ENCODE measurements at regions not wholly inside any gene's neighbourhood (a gene's known extent, or its start where the extent isn't known, plus 50 kb on each side); places are given as distances from the start of the nearest gene placed in this dataset.

GRCh38 chr3:72397586-72397985, 450.7 kb downstream of the SHQ1 start:
- peaks cover 0 to 2% of the 10 kb centered on the region in 2 experiments; a peak in 1 of 4 replicates for H3K4me1 ChIP-seq (ENCODE audit: control insufficient read depth in 1 of 2, insufficient read depth in 2 of 2, low read depth in 1 of 2, low read length in 1 of 2)
- H3K4me2 ChIP-seq, result no peak overlapping the region
- no peaks in the 10 kb centered on the region for H3K9me3 ChIP-seq
- H3K9me2 ChIP-seq, result no peaks in the 10 kb centered on the region
- peaks cover 88% of the 10 kb centered on the region for H4K20me1 ChIP-seq (ENCODE audit: insufficient read depth)
- no peak overlapping the region for H2AFZ ChIP-seq (ENCODE audit: low read depth)
- H3K27ac ChIP-seq (ENCODE audit: low read depth in 2 of 2, low read length in 1 of 2), result no peak overlapping the region
- no peak overlapping the region for H3K4me3 ChIP-seq (ENCODE audit: low read depth in 2 of 2, low read length in 1 of 2)
- WGBS (ENCODE audit: low lambda C conversion rate), result 93% methylated on average over 2 of the region's 2 CpGs
- H3K36me3 ChIP-seq (replicated peaks in 1 of 2; ENCODE audit: control insufficient read depth in 1 of 2, insufficient read depth in 2 of 2, low read length in 1 of 2), result no peaks in the 10 kb centered on the region
- no peak for TF ChIP-seq ELF1 (IDR thresholded peaks at IDR 0.05)
- TF ChIP-seq, protein P1, sequence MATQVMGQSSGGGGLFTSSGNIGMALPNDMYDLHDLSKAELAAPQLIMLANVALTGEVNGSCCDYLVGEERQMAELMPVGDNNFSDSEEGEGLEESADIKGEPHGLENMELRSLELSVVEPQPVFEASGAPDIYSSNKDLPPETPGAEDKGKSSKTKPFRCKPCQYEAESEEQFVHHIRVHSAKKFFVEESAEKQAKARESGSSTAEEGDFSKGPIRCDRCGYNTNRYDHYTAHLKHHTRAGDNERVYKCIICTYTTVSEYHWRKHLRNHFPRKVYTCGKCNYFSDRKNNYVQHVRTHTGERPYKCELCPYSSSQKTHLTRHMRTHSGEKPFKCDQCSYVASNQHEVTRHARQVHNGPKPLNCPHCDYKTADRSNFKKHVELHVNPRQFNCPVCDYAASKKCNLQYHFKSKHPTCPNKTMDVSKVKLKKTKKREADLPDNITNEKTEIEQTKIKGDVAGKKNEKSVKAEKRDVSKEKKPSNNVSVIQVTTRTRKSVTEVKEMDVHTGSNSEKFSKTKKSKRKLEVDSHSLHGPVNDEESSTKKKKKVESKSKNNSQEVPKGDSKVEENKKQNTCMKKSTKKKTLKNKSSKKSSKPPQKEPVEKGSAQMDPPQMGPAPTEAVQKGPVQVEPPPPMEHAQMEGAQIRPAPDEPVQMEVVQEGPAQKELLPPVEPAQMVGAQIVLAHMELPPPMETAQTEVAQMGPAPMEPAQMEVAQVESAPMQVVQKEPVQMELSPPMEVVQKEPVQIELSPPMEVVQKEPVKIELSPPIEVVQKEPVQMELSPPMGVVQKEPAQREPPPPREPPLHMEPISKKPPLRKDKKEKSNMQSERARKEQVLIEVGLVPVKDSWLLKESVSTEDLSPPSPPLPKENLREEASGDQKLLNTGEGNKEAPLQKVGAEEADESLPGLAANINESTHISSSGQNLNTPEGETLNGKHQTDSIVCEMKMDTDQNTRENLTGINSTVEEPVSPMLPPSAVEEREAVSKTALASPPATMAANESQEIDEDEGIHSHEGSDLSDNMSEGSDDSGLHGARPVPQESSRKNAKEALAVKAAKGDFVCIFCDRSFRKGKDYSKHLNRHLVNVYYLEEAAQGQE (IDR thresholded peaks at IDR 0.05; ENCODE audit: low read depth, low read length), result peak; percentile 89
- peaks cover 91% of the 10 kb centered on the region for H3K79me2 ChIP-seq (ENCODE audit: insufficient read depth)
- DNase-seq, result no peak
- no peak overlapping the region for H3K9ac ChIP-seq
- no peaks in the 10 kb centered on the region for H3K27me3 ChIP-seq (ENCODE audit: insufficient read depth)
- ChIA-PET CTCF (interaction anchor here (0.7 kb wide), 1 partner anchor 14 kb away, joined by 3 read pairs; no protein-coding TSS in a partner anchor), POLR2A (no interaction called here)
- H3F3A ChIP-seq (replicated peaks; ENCODE audit: insufficient read depth), result no peaks in the 10 kb centered on the region

- H3K27ac ChIP-seq (ENCODE audit: low read depth in 2 of 2, low read length in 1 of 2), result no peak overlapping the region
- H3F3A ChIP-seq (replicated peaks; ENCODE audit: insufficient read depth), result no peaks in the 10 kb centered on the region
- H2AFZ ChIP-seq (ENCODE audit: low read depth), result no peak overlapping the region
- no peaks in the 10 kb centered on the region for H3K9me3 ChIP-seq
- peaks cover 91% of the 10 kb centered on the region for H3K79me2 ChIP-seq (ENCODE audit: insufficient read depth)
- H3K4me1 ChIP-seq (ENCODE audit: control insufficient read depth in 1 of 2, insufficient read depth in 2 of 2, low read depth in 1 of 2, low read length in 1 of 2), result peaks cover 0 to 2% of the 10 kb centered on the region in 2 experiments; a peak in 1 of 4 replicates
- CTCF ChIA-PET, result no interaction called here
- TF ChIP-seq, protein P1 (IDR thresholded peaks at IDR 0.05; ENCODE audit: low read depth, low read length), result no peak
- TF ChIP-seq CTCF (IDR thresholded peaks at IDR 0.05) (no peak), FOSL2 (IDR thresholded peaks at IDR 0.05; ENCODE audit: borderline replicate concordance, low read depth) (no peak), FOXJ3 (CRISPR knock-in tag; IDR thresholded peaks at IDR 0.05) (no peak), RFX5 (IDR thresholded peaks at IDR 0.05; ENCODE audit: low read length) (no peak), NFIC (IDR thresholded peaks at IDR 0.05; ENCODE audit: borderline replicate concordance) (no peak), RCOR1 (IDR thresholded peaks at IDR 0.05; ENCODE audit: low read length) (no peak), FOXM1 (IDR thresholded peaks at IDR 0.05; ENCODE audit: low read depth) (no peak), NRF1 (IDR thresholded peaks at IDR 0.05; ENCODE audit: low read depth, low read length) (no peak)
- H3K36me3 ChIP-seq (replicated peaks in 1 of 2; ENCODE audit: control insufficient read depth in 1 of 2, insufficient read depth in 2 of 2, low read length in 1 of 2), result no peaks in the 10 kb centered on the region
- peaks cover 88% of the 10 kb centered on the region for H4K20me1 ChIP-seq (ENCODE audit: insufficient read depth)
- H3K4me2 ChIP-seq, result no peak overlapping the region
- POLR2A ChIA-PET, result no interaction called here
- H3K9ac ChIP-seq, result no peak overlapping the region
- no peaks in the 10 kb centered on the region for H3K27me3 ChIP-seq (ENCODE audit: insufficient read depth)
- WGBS (ENCODE audit: low lambda C conversion rate), result 98% methylated on average over 7 of the region's 7 CpGs
- no peak for DNase-seq
- no peak overlapping the region for H3K4me3 ChIP-seq (ENCODE audit: low read depth in 2 of 2, low read length in 1 of 2)
- no peaks in the 10 kb centered on the region for H3K9me2 ChIP-seq
These were observed 451.3 kb downstream of the SHQ1 start for GRCh38 chr3:72396899-72397298.
